ENCODE measurements at regions not wholly inside any gene's neighbourhood (a gene's known extent, or its start where the extent isn't known, plus 50 kb on each side); places are given as distances from the start of the nearest gene placed in this dataset.

- no peak overlapping the region for H3K9ac ChIP-seq (ENCODE audit: control insufficient read depth, extremely low read depth, insufficient read depth, low read length)
- H3K4me1 ChIP-seq (ENCODE audit: control insufficient read depth, extremely low read depth, insufficient read depth, low read length), result no peaks in the 10 kb centered on the region
- no peaks in the 10 kb centered on the region for H3K9me1 ChIP-seq (ENCODE audit: control insufficient read depth, extremely low read depth, insufficient read depth, low read length)
- no peak overlapping the region for H3K27ac ChIP-seq (ENCODE audit: control insufficient read depth, insufficient read depth, low read length)
- H3K79me2 ChIP-seq (ENCODE audit: control insufficient read depth, insufficient read depth, low read length), result no peaks in the 10 kb centered on the region
- no peak overlapping the region for H3K4me2 ChIP-seq (ENCODE audit: control insufficient read depth, extremely low read depth, insufficient read depth, low read depth, low read length)
- H3K4me3 ChIP-seq (ENCODE audit: control insufficient read depth in 2 of 3, extremely low read depth in 1 of 3, insufficient read depth in 2 of 3, low read depth in 1 of 3, low read length in 3 of 3), result no peak overlapping the region
- H3K36me3 ChIP-seq (ENCODE audit: control insufficient read depth in 2 of 2, extremely low read depth in 1 of 2, insufficient read depth in 2 of 2, low read length in 2 of 2), result no peaks in the 10 kb centered on the region
- no peak for TF ChIP-seq CTCF (optimal IDR thresholded peaks at IDR 0.05 in 1 of 3, IDR thresholded peaks at IDR 0.05 in 1 of 3, conservative IDR thresholded peaks at IDR 0.05 in 1 of 3; ENCODE audit: extremely low read depth in 1 of 3, insufficient read depth in 2 of 3, low read length in 3 of 3)
- no peak for TF ChIP-seq EZH2 (IDR thresholded peaks at IDR 0.05; ENCODE audit: low read length)
- H3K27me3 ChIP-seq (ENCODE audit: control insufficient read depth, extremely low read depth, insufficient read depth, low read length), result peaks cover 2% of the 10 kb centered on the region
- no peak overlapping the region for H2AFZ ChIP-seq (ENCODE audit: control insufficient read depth, low read length)
- no peaks in the 10 kb centered on the region for H4K20me1 ChIP-seq (ENCODE audit: control insufficient read depth, extremely low read depth, insufficient read depth, low read length)
- DNase-seq (ENCODE audit: low read depth, low spot score), result no peak
- dilution Hi-C loops (cut with MboI; ENCODE audit: extremely low pct_ligation_motif_present, low sequenced_read_pairs), result no loop called here
- H3K9me3 ChIP-seq (ENCODE audit: control insufficient read depth, low read depth, low read length), result no peaks in the 10 kb centered on the region
- FAIRE-seq, result no peak
Observed at GRCh38 chr1:232269988-232270387, 359.9 kb downstream of the SIPA1L2 start.

DNA sequence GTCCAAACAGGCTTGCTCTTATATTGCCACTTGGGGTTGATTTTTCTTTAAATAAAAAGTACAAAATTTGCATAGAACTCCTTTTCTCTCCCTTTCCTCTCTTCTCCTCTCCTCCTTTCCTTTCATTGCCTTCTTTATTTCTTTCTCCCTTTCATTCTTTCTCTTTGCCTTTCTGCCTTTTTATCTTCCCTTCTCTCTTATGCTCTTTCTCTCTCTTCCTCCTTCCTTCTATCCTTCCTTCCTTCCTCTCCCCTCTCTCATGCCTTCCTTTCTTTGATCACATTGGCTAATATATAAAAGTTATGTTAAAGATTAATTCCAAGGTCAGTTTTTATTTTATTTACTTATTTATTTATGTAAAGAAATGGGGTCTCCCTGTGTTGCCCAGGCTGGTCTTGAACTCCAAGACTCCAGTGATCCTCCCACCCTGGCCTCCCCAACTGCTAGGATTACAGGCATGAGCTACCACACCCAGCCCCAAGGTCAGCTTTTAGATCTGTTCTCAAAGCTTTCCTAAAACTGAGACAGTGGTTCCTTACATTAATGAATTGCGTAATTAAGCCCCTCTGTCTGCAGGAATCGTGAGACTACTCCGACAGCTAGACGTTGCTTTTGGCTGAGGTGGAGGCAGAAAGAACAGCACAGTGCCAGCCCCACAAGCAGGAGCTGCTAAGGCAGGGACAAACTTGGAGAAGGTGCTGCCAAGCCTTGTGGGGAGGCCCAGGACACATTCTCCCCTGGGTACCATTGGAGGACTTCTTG, 361.9 kb downstream of the SIPA1L2 start:
- FAIRE-seq, result no peak
- H2AFZ ChIP-seq (ENCODE audit: control insufficient read depth, low read length), result no peak overlapping the region

More for the DNA sequence above, 361.9 kb downstream of the SIPA1L2 start:
- no peak overlapping the region for H3K4me2 ChIP-seq (ENCODE audit: control insufficient read depth, extremely low read depth, insufficient read depth, low read depth, low read length)
- H3K9me3 ChIP-seq (ENCODE audit: control insufficient read depth, low read depth, low read length), result no peaks in the 10 kb centered on the region
- DNase-seq (ENCODE audit: low read depth, low spot score), result no peak
- H3K79me2 ChIP-seq (ENCODE audit: control insufficient read depth, insufficient read depth, low read length), result no peaks in the 10 kb centered on the region
- no peaks in the 10 kb centered on the region for H3K36me3 ChIP-seq (ENCODE audit: control insufficient read depth in 2 of 2, extremely low read depth in 1 of 2, insufficient read depth in 2 of 2, low read length in 2 of 2)
- no peaks in the 10 kb centered on the region for H3K9me1 ChIP-seq (ENCODE audit: control insufficient read depth, extremely low read depth, insufficient read depth, low read length)
- no peak for TF ChIP-seq EZH2 (IDR thresholded peaks at IDR 0.05; ENCODE audit: low read length)
- TF ChIP-seq CTCF (optimal IDR thresholded peaks at IDR 0.05 in 1 of 3, IDR thresholded peaks at IDR 0.05 in 1 of 3, conservative IDR thresholded peaks at IDR 0.05 in 1 of 3; ENCODE audit: extremely low read depth in 1 of 3, insufficient read depth in 2 of 3, low read length in 3 of 3), result no peak
- no peaks in the 10 kb centered on the region for H3K4me1 ChIP-seq (ENCODE audit: control insufficient read depth, extremely low read depth, insufficient read depth, low read length)
- H4K20me1 ChIP-seq (ENCODE audit: control insufficient read depth, extremely low read depth, insufficient read depth, low read length), result no peaks in the 10 kb centered on the region
- H3K27ac ChIP-seq (ENCODE audit: control insufficient read depth, insufficient read depth, low read length), result no peak overlapping the region
- peaks cover 2% of the 10 kb centered on the region for H3K27me3 ChIP-seq (ENCODE audit: control insufficient read depth, extremely low read depth, insufficient read depth, low read length)
- H3K9ac ChIP-seq (ENCODE audit: control insufficient read depth, extremely low read depth, insufficient read depth, low read length), result no peak overlapping the region
- no peak overlapping the region for H3K4me3 ChIP-seq (ENCODE audit: control insufficient read depth in 2 of 3, extremely low read depth in 1 of 3, insufficient read depth in 2 of 3, low read depth in 1 of 3, low read length in 3 of 3)
- dilution Hi-C loops (cut with MboI; ENCODE audit: extremely low pct_ligation_motif_present, low sequenced_read_pairs), result no loop called here

Data from keratinocyte (primary cell).